ENCODE measurements at regions not wholly inside any gene's neighbourhood (a gene's known extent, or its start where the extent isn't known, plus 50 kb on each side); places are given as distances from the start of the nearest gene placed in this dataset.
"Not testable (repeated sequence)": the region's sequence is repeated elsewhere in the genome, so short reads cannot be mapped to it uniquely, and the experiment has no call there.

DNA sequence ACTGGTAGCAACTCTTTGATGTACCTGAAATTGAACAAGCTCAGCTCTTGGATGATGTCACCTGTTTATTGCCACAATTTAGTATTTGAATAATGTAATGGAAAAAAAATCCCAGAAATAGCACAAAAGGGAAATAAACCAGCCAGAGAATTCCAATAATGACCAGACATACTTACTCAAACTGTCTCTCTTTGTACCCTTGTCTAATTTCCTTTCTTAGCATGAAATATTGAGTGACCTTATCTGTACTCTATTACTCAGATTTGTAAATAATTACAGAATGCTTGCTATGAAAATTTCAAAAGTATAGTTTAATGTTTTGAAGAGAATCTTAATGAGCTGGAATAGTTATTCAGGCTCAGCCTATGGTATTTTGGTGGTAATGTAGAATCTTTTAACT, 555.4 kb upstream of the SGO1 start:
- H3K9me3 Mint-ChIP-seq, result peaks cover 0 to 2% of the 10 kb centered on the region in 2 donors
- H3K36me3 Mint-ChIP-seq, result no peaks in the 10 kb centered on the region
- H3K4me1 Mint-ChIP-seq, result no peaks in the 10 kb centered on the region
- H3K27ac Mint-ChIP-seq, result no peak overlapping the region
- DNase-seq (no peak), ATAC-seq (replicated peaks) (no peak)
- no peak overlapping the region for H3K4me3 Mint-ChIP-seq
- no peaks in the 10 kb centered on the region for H3K27me3 Mint-ChIP-seq

GRCh38 chr3:20739814-20740213, 553.8 kb upstream of the SGO1 start:
- Mint-ChIP-seq H3K9me3 (peaks cover 0 to 2% of the 10 kb centered on the region in 2 donors), H3K4me1 (no peaks in the 10 kb centered on the region), H3K27ac (no peak overlapping the region), H3K27me3 (no peaks in the 10 kb centered on the region), H3K4me3 (no peak overlapping the region), H3K36me3 (no peaks in the 10 kb centered on the region)
- no peak for DNase-seq
- ATAC-seq (replicated peaks), result no peak

DNA sequence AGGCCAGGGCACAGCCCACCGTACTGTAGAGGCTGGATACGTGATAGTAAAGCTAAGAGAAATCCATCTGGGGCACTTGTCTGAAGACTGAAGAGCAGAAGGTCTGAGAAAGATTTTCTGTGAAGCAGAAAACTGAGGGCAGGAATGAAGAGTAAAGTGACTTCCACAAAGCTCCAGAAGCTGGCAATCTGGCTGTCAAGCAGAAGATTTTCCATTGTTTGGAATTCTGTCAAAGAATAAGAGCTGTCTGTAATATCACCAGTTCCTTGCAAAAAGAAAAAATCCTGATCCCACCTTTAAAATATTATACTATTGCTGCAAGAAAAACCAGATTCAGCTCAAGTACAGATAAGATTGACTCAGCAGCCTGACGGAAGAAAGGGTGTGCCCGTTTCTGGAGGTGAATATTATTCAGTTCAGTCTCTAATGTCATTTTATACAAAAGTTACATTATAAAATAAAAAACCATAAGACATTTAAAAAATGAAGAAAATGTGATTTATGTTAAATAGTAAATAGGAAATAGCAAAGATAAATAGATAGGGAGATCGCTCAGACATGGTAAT, 550.4 kb upstream of the SGO1 start:
- peaks cover 0 to 2% of the 10 kb centered on the region in 2 donors for H3K9me3 Mint-ChIP-seq
- no peaks in the 10 kb centered on the region for H3K4me1 Mint-ChIP-seq
- no peak overlapping the region for H3K27ac Mint-ChIP-seq
- DNase-seq (no peak), ATAC-seq (replicated peaks) (no peak)
- no peaks in the 10 kb centered on the region for H3K27me3 Mint-ChIP-seq
- H3K4me3 Mint-ChIP-seq, result no peak overlapping the region
- H3K36me3 Mint-ChIP-seq, result no peaks in the 10 kb centered on the region

DNA sequence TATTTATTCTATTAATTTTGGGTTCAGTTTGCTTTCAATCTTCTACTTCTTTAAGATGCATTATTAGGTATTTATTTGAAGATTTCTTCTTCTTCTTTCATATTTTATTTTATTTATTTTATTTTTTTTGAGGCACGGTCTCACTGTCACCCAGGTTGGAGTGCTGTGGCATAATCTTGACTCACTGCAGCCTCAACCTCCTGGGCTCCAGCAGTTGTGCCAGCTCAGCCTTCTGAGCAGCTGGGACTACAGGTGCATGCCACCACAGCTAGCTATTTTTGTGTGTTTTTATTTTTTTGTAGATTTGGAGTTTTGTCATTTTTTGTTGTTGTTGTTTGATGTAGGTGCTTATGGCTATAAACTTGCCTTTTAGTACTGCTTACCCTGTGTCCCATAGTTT, 543.2 kb upstream of the SGO1 start:
- Mint-ChIP-seq H3K9me3 (peaks cover 0 to 4% of the 10 kb centered on the region in 2 donors), H3K36me3 (no peaks in the 10 kb centered on the region), H3K27me3 (no peaks in the 10 kb centered on the region), H3K4me3 (no peak overlapping the region), H3K27ac (no peak overlapping the region), H3K4me1 (no peaks in the 10 kb centered on the region)
- ATAC-seq (replicated peaks), result no peak
- DNase-seq, result no peak

DNA sequence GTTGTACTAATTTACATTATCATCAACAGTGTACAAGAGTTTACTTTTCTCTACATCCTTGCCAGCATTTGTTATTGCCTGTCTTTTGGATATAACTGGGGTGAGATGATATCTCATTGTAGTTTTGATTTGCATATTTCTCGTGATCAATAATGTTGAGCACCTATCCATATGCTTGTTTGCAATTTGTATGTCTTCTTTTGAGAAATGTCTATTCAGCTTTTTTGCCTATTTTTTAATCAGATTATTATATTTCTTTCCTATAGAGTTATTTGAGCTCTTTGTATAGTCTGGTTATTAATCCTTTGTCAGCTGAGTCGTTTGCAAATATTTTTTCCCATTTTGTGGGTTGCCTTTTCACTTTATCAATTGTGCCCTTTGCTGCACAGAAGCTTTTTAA, 540.8 kb upstream of the SGO1 start:
- Mint-ChIP-seq H3K4me3 (no peak overlapping the region), H3K27me3 (no peaks in the 10 kb centered on the region), H3K36me3 (no peaks in the 10 kb centered on the region), H3K27ac (no peak overlapping the region), H3K9me3 (peaks cover 0 to 4% of the 10 kb centered on the region in 2 donors), H3K4me1 (no peaks in the 10 kb centered on the region)
- ATAC-seq (replicated peaks), result no peak
- DNase-seq, result no peak

- H3K9me3 Mint-ChIP-seq, result peaks cover 0 to 6% of the 10 kb centered on the region in 2 donors
- H3K27me3 Mint-ChIP-seq, result no peaks in the 10 kb centered on the region
- H3K36me3 Mint-ChIP-seq, result no peaks in the 10 kb centered on the region
- ATAC-seq (replicated peaks) (no peak), DNase-seq (no peak)
- H3K4me1 Mint-ChIP-seq, result no peaks in the 10 kb centered on the region
- no peak overlapping the region for H3K4me3 Mint-ChIP-seq
- H3K27ac Mint-ChIP-seq, result no peak overlapping the region
Measured at GRCh38 chr3:20724241-20724640, 538.2 kb upstream of the SGO1 start.

DNA sequence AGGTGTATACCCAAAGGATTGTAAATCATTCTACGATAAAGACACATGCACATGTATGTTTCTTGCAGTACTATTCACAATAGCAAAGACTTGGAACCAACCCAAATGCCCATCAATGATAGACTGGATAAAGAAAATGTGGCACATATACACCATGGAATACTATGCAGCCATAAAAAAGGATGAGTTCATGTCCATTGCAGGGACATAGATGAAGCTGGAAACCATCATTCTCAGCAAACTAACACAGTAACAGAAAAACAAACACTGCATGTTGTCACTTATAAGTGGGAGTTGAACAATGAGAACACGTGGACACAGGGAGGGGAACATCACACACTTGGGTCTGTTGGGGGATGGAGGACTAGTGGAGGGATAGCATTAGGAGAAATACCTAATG, 530.4 kb upstream of the SGO1 start:
- not testable (repeated sequence) for H3K4me3 Mint-ChIP-seq; H3K36me3 Mint-ChIP-seq; DNase-seq; H3K27ac Mint-ChIP-seq; H3K27me3 Mint-ChIP-seq; ATAC-seq (replicated peaks); H3K9me3 Mint-ChIP-seq; H3K4me1 Mint-ChIP-seq

GRCh38 chr3:20701641-20702040, 515.6 kb upstream of the SGO1 start:
- Mint-ChIP-seq H3K4me3 (no peak overlapping the region), H3K36me3 (no peaks in the 10 kb centered on the region), H3K27me3 (no peaks in the 10 kb centered on the region), H3K4me1 (no peaks in the 10 kb centered on the region), H3K27ac (no peak overlapping the region), H3K9me3 (peaks cover 0 to 5% of the 10 kb centered on the region in 2 donors)
- no peak for ATAC-seq (replicated peaks)
- DNase-seq, result no peak

DNA sequence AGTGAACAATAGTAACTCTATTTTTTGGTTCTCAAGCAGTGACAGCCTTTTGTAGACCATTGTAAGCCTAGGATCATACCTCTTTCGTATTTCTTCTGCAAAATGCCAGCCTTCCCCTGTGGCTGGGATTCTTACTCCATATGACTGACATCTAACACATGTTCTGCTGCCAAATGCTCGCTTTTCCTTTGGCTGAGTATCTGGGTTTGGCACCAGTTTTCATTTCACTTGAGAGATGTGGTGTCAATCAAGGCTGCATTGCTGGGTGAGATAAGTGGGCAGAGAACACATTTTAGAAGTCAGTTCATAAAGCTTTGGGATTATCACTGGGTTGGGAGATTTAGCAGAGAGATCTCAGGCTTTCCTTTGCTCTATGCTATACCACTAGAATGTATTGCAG, 514.7 kb upstream of the SGO1 start:
- H3K9me3 Mint-ChIP-seq, result peaks cover 0 to 5% of the 10 kb centered on the region in 2 donors
- H3K27me3 Mint-ChIP-seq, result no peaks in the 10 kb centered on the region

DNA sequence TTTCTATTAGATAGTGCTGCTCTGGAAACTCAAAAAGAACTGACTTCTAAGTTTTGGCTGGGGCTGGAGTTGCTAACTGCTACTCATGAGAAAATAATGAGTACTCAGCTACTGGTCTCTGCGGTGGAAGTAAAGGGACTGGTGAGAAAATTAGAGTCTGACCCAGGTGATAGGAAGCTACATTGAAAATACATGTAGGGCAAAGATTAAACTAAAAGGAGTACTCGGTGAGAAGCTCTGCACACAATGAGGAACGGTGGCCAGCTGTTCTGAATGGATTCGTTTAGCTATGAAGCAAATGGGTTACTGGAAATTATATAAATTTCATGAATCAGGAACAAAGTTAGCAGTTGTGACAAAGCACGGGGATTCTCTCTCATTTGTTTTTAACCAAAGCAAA, 512.9 kb upstream of the SGO1 start:
- no peaks in the 10 kb centered on the region for H3K36me3 Mint-ChIP-seq
- ATAC-seq (replicated peaks) (no peak), DNase-seq (no peak)
- no peak overlapping the region for H3K4me3 Mint-ChIP-seq
- H3K4me1 Mint-ChIP-seq, result no peaks in the 10 kb centered on the region
- no peaks in the 10 kb centered on the region for H3K27me3 Mint-ChIP-seq
- H3K9me3 Mint-ChIP-seq, result peaks cover 0 to 5% of the 10 kb centered on the region in 2 donors
- no peak overlapping the region for H3K27ac Mint-ChIP-seq

More for the DNA sequence above, 514.7 kb upstream of the SGO1 start:
- ATAC-seq (replicated peaks), result no peak
- no peak for DNase-seq
- Mint-ChIP-seq H3K27ac (no peak overlapping the region), H3K4me1 (no peaks in the 10 kb centered on the region), H3K4me3 (no peak overlapping the region), H3K36me3 (no peaks in the 10 kb centered on the region)

GRCh38 chr3:20696388-20697150, 510.6 kb upstream of the SGO1 start:
- Mint-ChIP-seq H3K4me3 (no peak overlapping the region), H3K4me1 (no peaks in the 10 kb centered on the region), H3K9me3 (no peaks in the 10 kb centered on the region), H3K27me3 (no peaks in the 10 kb centered on the region), H3K36me3 (no peaks in the 10 kb centered on the region), H3K27ac (no peak overlapping the region)
- ATAC-seq (replicated peaks) (no peak), DNase-seq (no peak)

DNA sequence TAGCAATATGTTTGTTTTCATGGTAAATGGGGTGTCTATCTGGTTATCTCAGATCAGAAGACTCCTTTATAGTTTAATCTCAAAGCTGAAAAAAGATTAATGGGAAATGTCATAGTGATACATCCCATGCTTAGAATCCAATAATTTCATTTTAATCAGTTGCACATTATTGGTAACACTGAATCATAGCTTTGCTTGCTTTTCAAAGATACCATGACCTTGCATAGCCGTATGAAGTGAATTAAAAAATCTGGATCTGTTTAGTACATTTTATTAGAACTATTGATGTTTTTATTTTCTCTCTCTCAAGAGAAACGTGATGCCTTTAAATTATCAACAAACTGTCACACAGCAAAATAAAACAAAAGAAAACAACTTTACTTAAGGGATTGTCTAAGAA, 506.7 kb upstream of the SGO1 start:
- ATAC-seq (replicated peaks) (no peak), DNase-seq (no peak)
- Mint-ChIP-seq H3K4me1 (no peaks in the 10 kb centered on the region), H3K27ac (no peak overlapping the region), H3K9me3 (peaks cover 0 to 2% of the 10 kb centered on the region in 2 donors), H3K4me3 (no peak overlapping the region), H3K27me3 (no peaks in the 10 kb centered on the region), H3K36me3 (no peaks in the 10 kb centered on the region)

- DNase-seq, result no peak
- Mint-ChIP-seq H3K4me3 (no peak overlapping the region), H3K27me3 (no peaks in the 10 kb centered on the region), H3K4me1 (no peaks in the 10 kb centered on the region), H3K36me3 (no peaks in the 10 kb centered on the region), H3K27ac (no peak overlapping the region), H3K9me3 (peaks cover 8 to 14% of the 10 kb centered on the region in 2 donors)
- no peak for ATAC-seq (replicated peaks)
Measured at GRCh38 chr3:20683910-20684309, 497.9 kb upstream of the SGO1 start.

GRCh38 chr3:20682573-20682972, 496.6 kb upstream of the SGO1 start:
- Mint-ChIP-seq H3K27ac (no peak overlapping the region), H3K4me1 (no peaks in the 10 kb centered on the region), H3K9me3 (peaks cover 8 to 11% of the 10 kb centered on the region in 2 donors), H3K27me3 (no peaks in the 10 kb centered on the region), H3K4me3 (no peak overlapping the region), H3K36me3 (no peaks in the 10 kb centered on the region)
- DNase-seq, result no peak
- no peak for ATAC-seq (replicated peaks)

GRCh38 chr3:20680990-20681628, 495.1 kb upstream of the SGO1 start:
- no peak for ATAC-seq (replicated peaks)
- no peaks in the 10 kb centered on the region for H3K36me3 Mint-ChIP-seq
- peaks cover 4 to 9% of the 10 kb centered on the region in 2 donors for H3K9me3 Mint-ChIP-seq
- H3K4me3 Mint-ChIP-seq, result no peak overlapping the region
- H3K27ac Mint-ChIP-seq, result no peak overlapping the region
- H3K27me3 Mint-ChIP-seq, result no peaks in the 10 kb centered on the region
- H3K4me1 Mint-ChIP-seq, result no peaks in the 10 kb centered on the region
- no peak for DNase-seq

Measured in stimulated activated naive B cell treated with anti-CD40 and anti-IgM and Interleukin-4, amounts not matched to agents 10 μg/mL and 1 μg/mL and 100 μg/mL, for 72 hours (primary cell).